BLaER1 treated with 17β-estradiol and CSF1 and Interleukin-3, amounts not matched to agents 10 nM and 100 nM (cell line): ENCODE measurements at regions not wholly inside any gene's neighbourhood (a gene's known extent, or its start where the extent isn't known, plus 50 kb on each side); places are given as distances from the start of the nearest gene placed in this dataset.

Experiments used
- H3K27ac ChIP-seq, 11 experiments: shearing (Covaris generic); formaldehyde crosslinking; 2 replicates each; pipeline ENCODE4 v1.8.1; 2022
- H3K27me3 ChIP-seq, 11 experiments: shearing (Covaris generic); formaldehyde crosslinking; 2 replicates each; pipeline ENCODE4 v1.8.1; 2022
- H3K36me3 ChIP-seq, 11 experiments: shearing (Covaris generic); formaldehyde crosslinking; 2 replicates each; pipeline ENCODE4 v1.8.1; 2022
- H3K4me1 ChIP-seq, 10 experiments: shearing (Covaris generic); formaldehyde crosslinking; 2 replicates each; pipeline ENCODE4 v1.8.1; 2022
- H3K4me2 ChIP-seq, 11 experiments: shearing (Covaris generic); formaldehyde crosslinking; 2 replicates each; pipeline ENCODE4 v1.8.1; 2022
- H3K4me3 ChIP-seq, 10 experiments: shearing (Covaris generic); formaldehyde crosslinking; 2 replicates each; pipeline ENCODE4 v1.8.1; 2022
- H3K9ac ChIP-seq, 11 experiments: shearing (Covaris generic); formaldehyde crosslinking; 2 replicates each; pipeline ENCODE4 v1.8.1; 2022
- H3K9me3 ChIP-seq, 11 experiments: shearing (Covaris generic); formaldehyde crosslinking; replicated peaks in 1 of 11; 2 replicates each; pipeline ENCODE4 v1.8.1; 2022
- H4K20me1 ChIP-seq, 11 experiments: shearing (Covaris generic); formaldehyde crosslinking; 2 replicates each; pipeline ENCODE4 v1.8.1; 2022
- Cebpa-rat ChIP-seq, 11 experiments: shearing (Covaris generic); IDR thresholded peaks; 2 replicates each; pipeline ENCODE4 v1.8.1; 2022

- peaks cover 6 to 19% (median 9%) of the 10 kb centered on the region in 11 experiments for H3K36me3 ChIP-seq
- H3K4me3 ChIP-seq: no peak overlapping the region
- no peaks in the 10 kb centered on the region for H3K27me3 ChIP-seq
- H3K4me2 ChIP-seq: no peak overlapping the region
- H3K4me1 ChIP-seq: peaks cover 0 to 6% (median 0%) of the 10 kb centered on the region in 10 experiments; a peak in 1 of 20 replicates
- H4K20me1 ChIP-seq: no peaks in the 10 kb centered on the region
- H3K9ac ChIP-seq: no peak overlapping the region
- TF ChIP-seq Cebpa-rat (IDR thresholded peaks at IDR 0.05): no peak
- H3K27ac ChIP-seq: no peak overlapping the region
- H3K9me3 ChIP-seq: peaks cover 5 to 24% (median 8%) of the 10 kb centered on the region in 11 experiments; a peak in 16 of 22 replicates
Observed at GRCh38 chr4:123093236-123093635, 170.8 kb upstream of the NUDT6 start.

GRCh38 chr4:123096038-123096437 is 173.6 kb upstream of the NUDT6 start:
- no peaks in the 10 kb centered on the region for H3K4me1 ChIP-seq
- H3K9ac ChIP-seq: no peak overlapping the region
- TF ChIP-seq Cebpa-rat (IDR thresholded peaks at IDR 0.05): no peak
- H3K9me3 ChIP-seq: peaks cover under 1 to 2% (median under 1%) of the 10 kb centered on the region in 11 experiments; a peak in 13 of 22 replicates
- H3K27ac ChIP-seq: no peak overlapping the region
- H3K27me3 ChIP-seq: no peaks in the 10 kb centered on the region
- peaks cover 0 to 7% (median 2%) of the 10 kb centered on the region in 11 experiments; a peak in 21 of 22 replicates for H3K36me3 ChIP-seq
- H3K4me2 ChIP-seq: no peak overlapping the region
- H4K20me1 ChIP-seq: no peaks in the 10 kb centered on the region
- no peak overlapping the region for H3K4me3 ChIP-seq

GRCh38 chr4:123102897-123103471 is 180.6 kb upstream of the NUDT6 start:
- TF ChIP-seq Cebpa-rat (IDR thresholded peaks at IDR 0.05): no peak
- Histone ChIP-seq H3K27ac (no peak overlapping the region), H3K4me2 (no peak overlapping the region)

GRCh38 chr4:123104310-123105025 is 182.1 kb upstream of the NUDT6 start:
- Histone ChIP-seq H3K36me3 (peaks cover 3 to 13% (median 10%) of the 10 kb centered on the region in 11 experiments; a peak in 8 of 22 replicates), H4K20me1 (no peaks in the 10 kb centered on the region), H3K9me3 (peaks cover 0 to 15% (median 4%) of the 10 kb centered on the region in 11 experiments; a peak in 9 of 22 replicates), H3K9ac (no peak overlapping the region), H3K4me1 (no peaks in the 10 kb centered on the region), H3K4me2 (no peak overlapping the region), H3K27ac (no peak overlapping the region), H3K27me3 (no peaks in the 10 kb centered on the region), H3K4me3 (no peak overlapping the region)
- no peak for TF ChIP-seq Cebpa-rat (IDR thresholded peaks at IDR 0.05)

More at GRCh38 chr4:123102897-123103471, 180.6 kb upstream of the NUDT6 start:
- Histone ChIP-seq H3K9me3 (peaks cover 0 to 15% (median 4%) of the 10 kb centered on the region in 11 experiments; a peak in 9 of 22 replicates), H4K20me1 (no peaks in the 10 kb centered on the region), H3K27me3 (no peaks in the 10 kb centered on the region), H3K4me3 (no peak overlapping the region), H3K9ac (no peak overlapping the region), H3K36me3 (peaks cover 3 to 13% (median 10%) of the 10 kb centered on the region in 11 experiments; a peak in 8 of 22 replicates), H3K4me1 (no peaks in the 10 kb centered on the region)

GRCh38 chr4:123105026-123105420 is 182.6 kb upstream of the NUDT6 start:
- Histone ChIP-seq H3K9me3 (peaks cover 0 to 15% (median 4%) of the 10 kb centered on the region in 11 experiments; a peak in 9 of 22 replicates), H4K20me1 (no peaks in the 10 kb centered on the region), H3K27me3 (no peaks in the 10 kb centered on the region), H3K36me3 (peaks cover 3 to 13% (median 10%) of the 10 kb centered on the region in 11 experiments; a peak in 8 of 22 replicates), H3K4me3 (no peak overlapping the region), H3K9ac (no peak overlapping the region), H3K4me2 (no peak overlapping the region), H3K4me1 (no peaks in the 10 kb centered on the region), H3K27ac (no peak overlapping the region)
- no peak for TF ChIP-seq Cebpa-rat (IDR thresholded peaks at IDR 0.05)

- H3K9ac ChIP-seq: no peak overlapping the region
- TF ChIP-seq Cebpa-rat (IDR thresholded peaks at IDR 0.05): no peak
- no peak overlapping the region for H3K4me3 ChIP-seq
- no peaks in the 10 kb centered on the region for H3K27me3 ChIP-seq
- no peak overlapping the region for H3K27ac ChIP-seq
- H3K9me3 ChIP-seq: peaks cover 0 to 15% (median 4%) of the 10 kb centered on the region in 11 experiments; a peak in 9 of 22 replicates
- H4K20me1 ChIP-seq: no peaks in the 10 kb centered on the region
- no peaks in the 10 kb centered on the region for H3K4me1 ChIP-seq
- H3K4me2 ChIP-seq: no peak overlapping the region
- peaks cover 3 to 13% (median 10%) of the 10 kb centered on the region in 11 experiments; a peak in 8 of 22 replicates for H3K36me3 ChIP-seq
Observed at GRCh38 chr4:123106747-123107146, 184.3 kb upstream of the NUDT6 start.

GRCh38 chr4:123107444-123108252 is 185.3 kb upstream of the NUDT6 start:
- Histone ChIP-seq H3K27ac (no peak overlapping the region), H3K36me3 (peaks cover 3 to 13% (median 10%) of the 10 kb centered on the region in 11 experiments; a peak in 8 of 22 replicates), H3K27me3 (no peaks in the 10 kb centered on the region), H3K9me3 (peaks cover 0 to 15% (median 4%) of the 10 kb centered on the region in 11 experiments; a peak in 9 of 22 replicates), H3K4me1 (no peaks in the 10 kb centered on the region), H3K9ac (no peak overlapping the region), H3K4me2 (no peak overlapping the region), H4K20me1 (no peaks in the 10 kb centered on the region), H3K4me3 (no peak overlapping the region)
- TF ChIP-seq Cebpa-rat (IDR thresholded peaks at IDR 0.05): no peak

GRCh38 chr4:123109139-123109538 is 186.7 kb upstream of the NUDT6 start:
- Histone ChIP-seq H3K4me1 (no peaks in the 10 kb centered on the region), H3K4me3 (no peak overlapping the region), H3K27me3 (no peaks in the 10 kb centered on the region), H3K9me3 (peaks cover 12 to 28% (median 17%) of the 10 kb centered on the region in 11 experiments), H3K36me3 (peaks cover 6 to 25% (median 16%) of the 10 kb centered on the region in 11 experiments; a peak in 20 of 22 replicates), H4K20me1 (no peaks in the 10 kb centered on the region), H3K9ac (no peak overlapping the region), H3K4me2 (no peak overlapping the region), H3K27ac (no peak overlapping the region)
- no peak for TF ChIP-seq Cebpa-rat (IDR thresholded peaks at IDR 0.05)

GRCh38 chr4:123110147-123110546 is 187.8 kb upstream of the NUDT6 start:
- no peak for TF ChIP-seq Cebpa-rat (IDR thresholded peaks at IDR 0.05)
- Histone ChIP-seq H3K9ac (no peak overlapping the region), H3K4me2 (no peak overlapping the region), H3K4me1 (no peaks in the 10 kb centered on the region), H3K27ac (no peak overlapping the region), H3K27me3 (no peaks in the 10 kb centered on the region), H3K36me3 (peaks cover 16 to 35% (median 26%) of the 10 kb centered on the region in 11 experiments; a peak in 21 of 22 replicates), H3K4me3 (no peak overlapping the region), H4K20me1 (no peaks in the 10 kb centered on the region), H3K9me3 (peaks cover 22 to 38% (median 27%) of the 10 kb centered on the region in 11 experiments)
